GM19452 (cell line): ENCODE measurements at regions not wholly inside any gene's neighbourhood (a gene's known extent, or its start where the extent isn't known, plus 50 kb on each side); places are given as distances from the start of the nearest gene placed in this dataset.

Experiments used
- ATAC-seq: cut with Tn5 transposase; IDR thresholded peaks from one replicate; pipeline ENCODE4 v1.9.1; 2021; ENCODE audit not compliant: unreplicated experiment

- ATAC-seq: no peak
Observed at GRCh38 chr3:115518100-115518852, 105.0 kb upstream of the GAP43 start.

GRCh38 chr3:115520241-115520640 is 103.1 kb upstream of the GAP43 start:
- no peak for ATAC-seq

GRCh38 chr3:115520651-115521245 is 102.6 kb upstream of the GAP43 start:
- ATAC-seq: no peak

GRCh38 chr3:115523458-115523857 is 99.9 kb upstream of the GAP43 start:
- ATAC-seq: no peak

DNA sequence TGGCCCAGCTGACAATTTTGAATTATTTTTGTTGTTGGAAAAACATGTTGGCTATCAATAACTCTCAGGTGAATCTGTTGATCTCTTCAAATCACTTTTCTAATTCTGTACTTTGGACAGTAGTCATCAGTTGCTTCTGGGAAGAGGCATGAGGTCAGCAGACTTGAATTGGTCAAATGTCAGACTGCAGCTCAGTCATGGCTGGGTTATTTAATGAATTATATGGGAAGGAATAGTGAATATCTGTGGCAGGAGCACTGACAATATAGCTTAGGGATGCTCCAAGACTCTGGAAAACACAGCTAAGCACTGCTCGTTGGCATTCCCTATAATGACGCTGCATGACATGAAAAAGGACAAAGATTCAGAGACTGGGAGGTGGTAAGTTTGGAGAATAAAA is 98.8 kb upstream of the GAP43 start:
- no peak for ATAC-seq

- ATAC-seq: no peak
Observed at GRCh38 chr3:115525731-115526130, 97.6 kb upstream of the GAP43 start.

DNA sequence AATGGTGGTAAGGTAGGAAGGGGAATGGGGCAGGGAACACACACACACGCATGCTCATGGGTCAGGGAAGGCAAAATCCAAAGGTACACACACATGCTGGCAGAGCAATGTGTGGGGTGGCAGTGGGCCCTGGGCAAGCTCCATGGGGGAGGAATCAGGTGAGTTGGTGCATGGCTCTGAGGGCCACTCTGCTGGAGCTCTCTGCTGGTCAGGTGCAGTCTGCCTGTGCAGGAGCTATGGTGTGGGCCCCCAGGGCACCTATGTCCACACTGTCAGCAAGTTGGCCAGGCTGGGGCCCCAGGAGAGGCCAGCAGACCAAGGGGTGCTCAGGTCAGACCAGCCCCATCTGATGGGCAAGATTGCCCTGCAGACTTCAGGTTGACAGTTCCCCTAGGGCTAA is 90.1 kb upstream of the GAP43 start:
- ATAC-seq: no peak

DNA sequence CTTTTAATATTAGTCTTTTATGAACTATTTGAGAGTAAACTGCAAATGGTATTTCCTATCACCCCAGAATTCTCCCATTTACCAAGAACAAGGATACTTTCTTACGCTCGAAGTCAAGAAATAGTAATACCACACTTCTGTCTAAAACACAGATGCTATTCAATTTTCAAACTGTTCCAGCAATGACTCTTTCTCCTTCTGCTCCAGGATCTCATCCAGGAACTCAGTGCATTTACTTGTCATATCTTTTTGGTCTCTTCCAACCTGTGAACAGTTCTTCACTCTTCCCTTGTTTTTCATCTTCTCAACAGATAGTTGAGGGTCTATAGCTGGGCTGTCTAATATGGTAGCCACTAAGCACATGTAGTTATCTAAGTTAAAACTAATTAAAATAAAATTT is 87.1 kb upstream of the GAP43 start:
- ATAC-seq: no peak

DNA sequence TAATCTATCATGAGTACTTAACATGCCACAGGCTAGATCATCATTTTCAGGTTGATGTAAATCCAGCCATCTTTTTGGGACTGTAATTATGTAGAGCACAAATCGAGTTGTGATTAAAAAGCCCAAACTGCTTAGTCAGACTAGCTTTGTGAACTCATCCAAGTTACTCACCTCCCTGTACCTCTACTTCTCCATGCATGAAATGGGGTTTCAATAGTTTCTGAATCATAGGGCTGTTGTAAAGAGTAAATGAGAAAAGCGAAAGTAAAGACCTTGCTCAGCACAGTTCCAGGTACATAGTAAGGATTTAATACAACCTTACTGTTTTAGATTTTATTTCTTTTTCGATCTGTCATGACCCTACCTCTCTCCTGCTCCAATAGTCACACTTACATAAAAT is 85.6 kb upstream of the GAP43 start:
- ATAC-seq: no peak

DNA sequence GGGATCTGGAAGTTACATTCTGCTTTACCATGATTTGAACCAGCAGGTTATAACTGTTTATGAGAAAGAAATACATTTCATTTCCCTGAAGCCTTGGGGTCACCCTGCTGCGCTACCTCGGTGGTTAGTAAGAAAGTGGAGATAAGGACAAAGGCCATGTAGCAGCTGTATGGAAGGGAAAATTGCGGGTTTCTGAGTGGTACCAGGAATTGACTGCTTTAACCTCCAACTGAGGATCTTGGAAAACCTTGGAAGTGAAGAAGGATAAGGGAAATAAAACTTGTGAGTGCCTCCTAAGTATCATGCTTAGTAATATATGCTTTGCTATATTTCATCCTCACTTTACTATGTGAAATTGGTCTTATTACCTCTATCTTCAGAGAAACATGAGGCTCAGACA is 76.1 kb upstream of the GAP43 start:
- no peak for ATAC-seq

DNA sequence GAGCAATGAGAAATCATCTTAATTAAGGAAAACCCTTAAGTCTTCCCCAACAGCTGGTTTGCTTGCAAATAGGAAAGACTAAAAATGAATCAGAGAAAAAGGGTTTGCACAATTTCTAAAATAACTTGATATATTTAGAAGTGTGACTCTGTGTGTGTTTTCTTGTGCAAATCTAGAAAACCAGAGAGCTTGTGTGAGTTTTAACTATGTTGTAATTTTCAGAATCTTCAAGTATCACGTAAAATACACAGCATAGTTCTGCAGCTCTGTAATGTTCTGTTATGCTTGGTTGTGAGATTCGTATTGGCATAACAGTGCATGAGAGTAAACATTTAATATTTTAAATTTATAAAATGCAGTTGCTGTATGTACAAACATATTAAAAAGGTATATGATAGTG is 74.7 kb upstream of the GAP43 start:
- no peak for ATAC-seq

DNA sequence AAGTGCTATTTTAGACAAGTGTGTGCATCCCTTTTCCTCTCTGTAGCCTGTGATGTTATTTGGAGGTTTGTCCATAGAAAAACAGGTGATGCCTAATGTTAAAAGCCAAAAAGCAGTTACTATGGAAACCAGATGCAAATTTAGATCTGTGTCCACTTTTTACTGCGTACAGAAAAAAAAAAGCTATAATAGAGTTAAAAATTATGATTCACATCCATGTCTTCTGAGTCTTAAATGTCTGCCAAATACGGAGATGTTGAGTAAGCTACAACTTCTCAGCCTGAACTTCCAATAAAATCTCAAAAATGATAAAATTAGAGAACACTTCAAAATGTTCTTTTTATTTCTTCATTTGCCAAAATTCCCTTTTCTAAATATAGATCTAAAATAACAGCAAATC is 74.2 kb upstream of the GAP43 start:
- no peak for ATAC-seq

DNA sequence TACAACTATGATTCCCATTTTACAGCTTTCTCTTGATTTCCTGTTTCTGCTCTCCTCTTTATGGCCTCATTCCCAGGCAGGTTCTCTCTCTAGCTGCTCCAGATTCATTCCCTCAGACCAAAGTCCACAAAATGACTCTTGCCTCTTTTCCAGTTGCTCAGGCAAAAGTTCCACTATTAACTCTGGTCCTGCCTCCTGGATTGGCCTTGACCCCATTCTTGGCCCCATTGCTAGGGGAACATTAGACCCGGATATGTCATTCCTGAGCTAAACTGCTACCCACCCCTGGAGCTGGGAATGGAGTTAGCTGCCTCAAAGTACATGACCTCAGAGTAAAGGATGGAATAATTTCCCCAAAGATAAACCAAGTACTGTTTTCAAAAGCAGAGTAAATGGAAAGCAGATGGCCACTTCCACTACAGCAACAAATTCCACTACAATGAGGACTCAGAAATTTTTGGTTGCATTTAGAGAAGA is 73.0 kb upstream of the GAP43 start:
- ATAC-seq: no peak

DNA sequence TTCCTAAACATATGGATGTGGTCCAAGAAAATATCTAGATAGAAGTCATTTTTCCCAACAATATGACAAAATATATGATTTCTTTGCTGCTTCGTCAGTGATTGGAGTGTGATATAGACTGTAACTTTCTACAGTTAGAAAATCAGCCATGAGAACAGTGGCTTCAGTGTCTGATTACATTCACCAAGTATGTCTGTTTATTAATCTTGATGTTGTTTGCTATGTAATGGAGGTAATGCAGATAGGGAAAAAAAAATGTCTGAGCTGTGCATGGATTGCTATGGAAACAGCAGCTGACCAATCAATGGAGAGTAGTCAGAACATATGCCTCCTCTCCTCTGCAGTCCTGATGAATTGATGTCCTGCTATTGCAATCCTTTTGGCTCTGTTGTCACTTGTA is 72.3 kb upstream of the GAP43 start:
- ATAC-seq: no peak

DNA sequence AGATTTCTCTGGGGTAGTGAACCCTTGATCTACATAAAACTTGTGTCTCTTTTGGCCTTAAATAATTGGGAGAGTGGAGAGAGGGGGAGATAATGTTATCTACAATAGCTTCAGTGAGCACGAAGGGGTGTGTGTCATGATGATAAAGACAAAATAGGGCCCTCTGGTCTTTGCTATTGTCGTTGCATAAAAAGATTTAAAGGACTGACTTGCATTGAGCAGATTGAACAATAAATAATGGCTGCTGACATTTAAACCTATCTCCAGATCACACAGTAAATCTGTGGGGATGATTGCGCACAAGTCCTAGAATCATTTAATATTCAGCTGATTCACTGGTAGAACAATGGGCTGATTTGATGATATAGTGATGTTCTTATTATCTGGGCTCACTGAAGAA is 71.3 kb upstream of the GAP43 start:
- no peak for ATAC-seq

GRCh38 chr3:115553796-115554486 is 69.4 kb upstream of the GAP43 start:
- no peak for ATAC-seq

DNA sequence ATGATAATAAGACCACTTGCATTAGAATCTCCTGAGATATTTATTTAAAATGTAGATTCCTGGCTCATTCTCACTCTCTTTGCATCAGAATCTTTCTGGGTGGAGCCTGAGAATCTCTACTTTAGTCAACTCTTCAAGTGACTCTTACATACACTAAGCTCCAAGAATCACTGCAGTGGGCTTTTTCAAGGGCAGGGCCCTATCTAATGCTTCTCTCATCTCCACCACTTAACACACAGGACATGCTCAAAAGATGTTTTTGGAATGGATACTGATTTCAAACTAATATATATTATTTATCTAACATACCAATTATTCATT is 68.9 kb upstream of the GAP43 start:
- no peak for ATAC-seq

DNA sequence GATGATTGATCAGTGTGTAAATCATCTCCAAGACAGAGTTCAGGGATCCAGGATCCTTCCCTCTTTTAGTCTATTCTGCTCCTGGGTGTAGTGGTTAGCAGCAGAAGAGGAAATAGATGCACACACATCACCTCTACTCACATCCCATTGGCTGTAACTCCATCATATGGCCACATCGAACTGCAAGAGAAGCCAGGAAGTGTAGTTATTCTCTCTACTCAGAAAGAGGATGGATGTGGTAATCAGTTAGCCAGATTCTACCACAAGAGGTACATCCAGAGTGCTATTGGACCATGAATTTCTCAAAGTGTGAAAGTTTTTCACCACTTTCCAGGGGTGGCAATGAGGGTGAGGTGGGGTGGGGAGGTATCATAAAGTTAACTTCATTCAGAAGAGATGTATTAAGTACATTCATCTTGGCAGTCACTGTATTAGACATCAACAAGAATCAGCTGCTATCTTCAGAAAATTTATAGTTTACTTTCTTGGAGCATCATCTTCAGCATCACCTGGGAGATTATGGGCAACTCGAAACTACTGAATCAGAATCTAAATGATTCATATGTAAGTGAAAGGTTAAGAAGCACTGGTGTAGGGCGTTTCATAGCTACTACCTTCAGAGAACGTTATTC is 60.6 kb upstream of the GAP43 start:
- no peak for ATAC-seq

DNA sequence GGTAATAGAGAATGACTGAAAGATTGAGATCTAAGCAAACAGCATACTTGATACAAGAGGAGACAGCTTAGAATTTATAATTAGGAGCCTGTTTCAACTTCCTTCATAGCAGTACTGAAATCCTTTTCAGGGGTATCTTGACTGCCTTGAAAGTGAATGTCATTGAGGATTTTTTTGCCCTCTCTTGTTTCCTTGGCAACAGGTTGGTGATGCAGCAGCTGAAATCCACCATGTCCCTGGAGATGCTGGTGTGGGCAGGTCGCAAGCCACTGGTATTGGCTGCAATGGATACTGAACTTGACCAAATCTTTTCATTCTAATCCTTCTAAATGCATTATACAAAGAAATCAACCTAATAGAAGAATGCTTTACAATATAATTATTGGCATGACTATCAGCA is 59.3 kb upstream of the GAP43 start:
- ATAC-seq: no peak

DNA sequence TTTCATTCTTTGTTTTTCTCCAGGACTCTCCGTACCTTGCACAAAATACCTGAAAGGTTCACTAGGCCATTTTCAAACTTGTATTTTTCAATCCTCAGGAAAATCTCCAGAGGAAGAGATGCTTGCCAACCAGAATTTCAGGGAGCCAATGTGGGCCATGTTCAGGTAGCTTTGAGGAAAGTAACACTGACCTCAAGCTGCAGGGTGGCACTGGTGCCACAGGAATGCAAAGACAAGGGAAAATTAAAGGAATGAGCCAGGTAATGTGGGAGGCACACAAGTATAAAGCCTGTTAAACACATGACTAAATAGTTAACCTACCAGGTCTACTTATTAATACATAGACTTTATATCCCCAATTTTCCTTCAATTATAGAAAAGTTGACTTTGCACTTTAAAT is 51.9 kb upstream of the GAP43 start:
- ATAC-seq: no peak
